GF-D8 (cell line): ENCODE measurements at regions not wholly inside any gene's neighbourhood (a gene's known extent, or its start where the extent isn't known, plus 50 kb on each side); places are given as distances from the start of the nearest gene placed in this dataset.

Experiments used
- DNase-seq: peaks from one replicate; lab custom pipeline; 2025; lab: John Stamatoyannopoulos, UW

DNA sequence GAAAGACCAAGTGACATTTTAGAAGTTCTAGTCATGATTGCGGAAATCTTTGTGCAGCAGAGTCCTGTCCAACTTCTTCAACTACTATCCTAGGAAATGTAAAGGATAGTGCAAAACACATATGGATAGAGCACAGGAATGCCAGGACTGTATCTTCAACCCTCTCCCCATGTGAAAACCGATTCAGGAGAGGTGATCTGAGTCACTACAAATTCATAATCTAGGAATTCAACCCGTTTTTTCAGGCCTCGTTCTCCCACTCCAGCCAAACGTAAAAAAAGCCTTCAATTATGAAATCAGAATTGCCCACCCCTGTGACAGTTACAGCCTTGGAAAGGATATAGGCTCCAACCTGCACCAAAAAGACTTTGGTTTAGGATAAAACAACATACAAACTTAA is 52.9 kb upstream of the RGS1 start:
- no peak for DNase-seq

DNA sequence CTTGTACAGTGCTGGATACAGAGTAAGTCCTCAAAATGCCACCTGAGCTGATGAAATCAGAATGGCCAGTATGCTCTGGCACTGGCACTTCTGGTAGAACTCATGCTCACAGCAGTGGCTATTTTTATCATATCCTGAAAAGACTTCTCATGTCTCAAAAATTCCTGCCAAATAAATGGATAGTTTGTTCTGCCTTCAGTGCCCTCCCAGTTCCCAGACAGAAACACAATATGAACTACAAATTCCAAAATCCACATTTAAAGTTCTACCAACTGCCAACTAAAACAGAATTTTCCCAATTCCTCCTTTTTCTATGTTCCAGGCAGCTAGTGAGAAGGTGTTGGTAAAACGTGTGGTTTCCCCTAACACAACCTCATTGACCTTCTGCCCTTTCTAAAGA is 51.4 kb upstream of the RGS1 start:
- DNase-seq, result no peak
